GM20000 (cell line): ENCODE measurements at regions not wholly inside any gene's neighbourhood (a gene's known extent, or its start where the extent isn't known, plus 50 kb on each side); places are given as distances from the start of the nearest gene placed in this dataset.

Experiments
- DNase-seq: peaks from one replicate; pipeline ENCODE4 v3.0.0; 2012; ENCODE audit warnings: low spot score
- CTCF ChIP-seq: IDR thresholded peaks from 2 replicates; pipeline ENCODE4 v1.5.1; 2012; ENCODE audit warnings: mild to moderate bottlenecking, control low read depth; ENCODE audit errors: extremely low read depth, missing control alignments

- TF ChIP-seq CTCF = no peak
- DNase-seq = no peak
Observed at GRCh38 chr15:96029172-96029571, 301.3 kb upstream of the NR2F2 start.

- no peak for DNase-seq
- TF ChIP-seq CTCF = no peak
Observed at GRCh38 chr15:96031426-96032110, 298.9 kb upstream of the NR2F2 start.

DNA sequence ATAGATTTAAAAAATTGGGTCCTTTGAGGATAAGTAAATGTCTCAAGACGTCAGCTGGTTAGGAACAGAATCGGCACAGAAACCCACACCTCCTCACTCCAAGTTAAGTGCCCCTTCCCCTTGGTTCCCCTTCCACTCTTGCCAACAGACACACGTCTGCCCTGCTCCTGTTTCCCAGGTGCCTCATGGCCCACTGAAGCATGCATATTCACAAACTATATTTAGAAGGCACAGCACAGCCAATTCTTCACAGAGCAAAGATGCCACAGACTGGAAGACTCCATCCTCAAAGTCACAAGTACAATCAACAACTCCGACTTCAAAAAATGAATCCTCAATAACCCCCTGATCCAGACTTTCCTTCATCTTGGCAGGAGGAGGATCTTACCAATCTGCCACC is 295.4 kb upstream of the NR2F2 start:
- no peak for DNase-seq
- no peak for TF ChIP-seq CTCF

DNA sequence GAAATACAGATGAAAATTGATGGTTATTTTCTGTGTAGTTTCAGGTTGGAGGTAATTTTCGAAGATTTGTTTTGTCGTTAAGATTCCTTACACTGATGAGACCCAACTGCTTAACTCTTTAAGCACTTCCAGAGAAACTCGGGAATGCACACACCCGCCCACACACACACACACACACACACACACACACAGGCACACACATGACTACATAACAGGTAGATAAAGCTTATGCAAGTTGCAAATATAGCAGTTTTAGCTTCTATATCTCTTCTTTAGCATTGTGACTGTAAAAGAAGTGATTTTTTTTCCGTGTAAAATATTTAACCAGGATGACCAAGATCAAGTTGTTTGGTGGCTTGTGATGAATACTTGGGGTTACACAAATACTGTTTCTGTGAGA is 294.9 kb upstream of the NR2F2 start:
- no peak for DNase-seq
- no peak for TF ChIP-seq CTCF

DNA sequence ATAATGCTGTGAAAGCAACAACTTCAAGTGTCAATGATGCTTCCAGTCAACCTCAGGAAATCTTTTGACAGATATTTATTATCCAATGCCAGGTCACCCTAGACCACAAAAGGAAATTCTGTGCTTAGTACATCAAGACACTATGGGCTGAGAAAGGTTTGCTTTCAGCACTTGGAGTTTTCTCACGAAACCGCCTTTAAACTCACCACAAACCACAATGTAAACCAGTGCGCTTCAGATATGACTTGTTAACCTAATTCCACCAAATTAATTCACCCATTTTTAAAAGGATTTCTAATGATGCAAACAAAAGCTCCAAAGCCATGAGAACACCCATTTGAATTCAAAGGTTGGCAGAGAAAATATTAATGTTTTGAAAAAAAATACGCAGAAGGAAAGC is 292.9 kb upstream of the NR2F2 start:
- no peak for TF ChIP-seq CTCF
- no peak for DNase-seq

DNA sequence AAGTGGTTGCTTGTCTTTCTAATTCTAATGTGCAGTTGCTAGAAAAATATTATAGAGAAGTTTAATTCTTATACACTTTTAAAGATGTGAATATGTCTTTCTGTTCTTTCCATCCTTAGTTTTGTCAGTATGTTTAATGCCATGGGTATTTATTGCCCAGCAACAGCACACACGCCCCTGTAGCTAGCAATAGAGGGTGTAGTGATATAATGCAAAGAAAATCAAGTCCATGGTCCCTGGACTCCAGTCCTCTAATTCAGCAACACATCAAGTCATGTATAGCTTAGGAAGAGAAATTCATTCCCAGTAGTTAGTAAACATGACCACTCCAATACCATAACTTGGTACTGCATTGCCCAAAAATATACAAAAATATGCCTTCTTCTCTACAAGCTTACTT is 292.4 kb upstream of the NR2F2 start:
- DNase-seq = no peak
- TF ChIP-seq CTCF = no peak

DNA sequence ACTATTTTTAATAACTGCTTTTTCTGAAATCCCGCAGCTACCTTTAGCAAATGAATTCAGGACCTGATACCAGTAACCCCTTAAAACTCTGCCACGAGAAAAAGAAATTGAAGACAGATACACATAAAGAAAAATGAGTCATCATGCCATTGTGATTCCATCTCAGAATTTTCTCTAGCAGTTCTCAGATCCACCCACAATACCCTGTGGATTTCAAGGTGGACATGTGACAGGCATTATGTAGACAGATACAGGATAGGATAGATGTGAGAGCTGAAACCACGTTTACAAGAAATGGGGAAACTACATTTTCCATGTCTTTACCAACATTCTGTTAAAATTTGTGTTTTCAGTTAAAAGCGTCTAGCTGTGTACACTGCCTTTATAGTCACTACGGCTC is 291.9 kb upstream of the NR2F2 start:
- DNase-seq = no peak
- TF ChIP-seq CTCF = no peak
